Vagina (tissue), 2 donors: ENCODE measurements at regions not wholly inside any gene's neighbourhood (a gene's known extent, or its start where the extent isn't known, plus 50 kb on each side); places are given as distances from the start of the nearest gene placed in this dataset.

ENCODE experiments used
- CTCF ChIP-seq, 3 experiments: fragments of 450-650 bp in 2 of 3; fragments of 200-600 bp in 1 of 3; sonication (generic) in 1 of 3; IDR thresholded peaks; one replicate each; pipeline ENCODE4 v1.5.1; 2017 to 2019; ENCODE audit warnings: antibody characterized with exemption in 3 of 3, mild to moderate bottlenecking in 2 of 3, moderate library complexity in 2 of 3
- POLR2A ChIP-seq, 2 donors: fragments of 450-650 bp; IDR thresholded peaks; one replicate each; pipeline ENCODE4 v1.6.1; 2017; ENCODE audit warnings: antibody characterized with exemption in 2 of 2, mild to moderate bottlenecking in 2 of 2, moderate library complexity in 2 of 2

- no peak for TF ChIP-seq CTCF (IDR thresholded peaks at IDR 0.05)
- no peak for TF ChIP-seq POLR2A (IDR thresholded peaks at IDR 0.05)
Observed at GRCh38 chr9:117957267-117957666, 253.1 kb downstream of the TLR4 start.
